ENCODE measurements at regions not wholly inside any gene's neighbourhood (a gene's known extent, or its start where the extent isn't known, plus 50 kb on each side); places are given as distances from the start of the nearest gene placed in this dataset.

DNA sequence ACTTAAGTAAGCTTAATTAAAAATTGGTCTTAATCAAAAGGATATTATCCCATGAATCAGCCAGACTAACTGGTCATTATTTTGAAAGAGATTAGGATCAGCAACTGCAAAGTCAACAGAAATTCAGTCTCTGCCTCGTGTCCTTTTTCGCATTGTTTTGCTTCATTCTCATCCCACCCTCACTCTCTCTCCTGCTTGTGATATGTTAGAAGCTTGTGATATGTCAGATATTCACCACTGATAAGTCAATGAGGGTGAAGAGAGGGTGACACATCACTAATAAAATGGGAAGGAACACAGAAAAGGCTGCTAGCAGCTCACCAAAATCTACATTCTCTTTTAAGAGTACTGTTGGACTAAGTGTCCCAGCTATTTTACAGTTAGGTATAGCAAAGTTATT, 146.1 kb downstream of the SUCNR1 start:
- no peaks in the 10 kb centered on the region; the same call in 1 of the 2 replicates for H3K4me1 ChIP-seq
- in situ Hi-C loops (cut with MboI; ENCODE audit: low sequenced_read_pairs) = no loop called here
- no peaks in the 10 kb centered on the region for H3K36me3 ChIP-seq (replicated peaks)
- H3K9me3 ChIP-seq = no peaks in the 10 kb centered on the region
- H3K4me3 ChIP-seq = no peak overlapping the region
- peaks cover 2% of the 10 kb centered on the region; the same call in 1 of the 2 replicates for H3K27me3 ChIP-seq (ENCODE audit: low read depth)
- DNase-seq (ENCODE audit: low spot score in 2 of 2) = no peak

DNA sequence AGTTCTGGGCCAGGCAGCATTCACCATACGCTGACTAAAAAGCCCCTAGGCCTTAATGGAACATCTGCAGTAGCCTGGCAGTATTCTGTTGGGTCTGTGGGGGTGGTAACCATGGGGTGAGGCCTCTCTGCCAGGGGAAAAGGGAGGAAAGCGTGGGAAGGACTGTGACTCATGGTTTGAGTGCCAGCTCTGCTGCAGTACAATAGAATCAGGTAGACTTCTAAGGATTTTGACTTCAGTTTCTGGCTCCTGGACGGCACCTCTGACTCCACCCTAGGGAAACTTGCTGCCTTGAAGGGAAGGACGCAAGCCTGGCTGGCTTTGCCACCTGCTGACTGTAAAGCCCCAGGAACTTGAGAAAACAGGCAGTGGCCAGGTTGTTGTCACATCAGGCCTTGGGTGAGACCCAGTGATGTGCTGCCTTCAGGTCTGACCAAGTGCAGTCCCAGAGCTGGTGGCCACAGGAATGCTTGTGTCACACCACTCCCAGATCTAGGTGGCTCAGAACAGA, 148.6 kb downstream of the SUCNR1 start:
- no peak for DNase-seq (ENCODE audit: low spot score in 2 of 2)
- Histone ChIP-seq H3K4me1 (peaks cover 6% of the 10 kb centered on the region), H3K27me3 (ENCODE audit: low read depth) (peaks cover 2% of the 10 kb centered on the region; the same call in 1 of the 2 replicates), H3K36me3 (replicated peaks) (no peaks in the 10 kb centered on the region), H3K9me3 (no peaks in the 10 kb centered on the region), H3K4me3 (no peak overlapping the region)
- in situ Hi-C loops (cut with MboI; ENCODE audit: low sequenced_read_pairs) = no loop called here

GRCh38 chr3:152026033-152026556, 152.7 kb downstream of the SUCNR1 start:
- peaks cover 6% of the 10 kb centered on the region for H3K4me1 ChIP-seq
- H3K36me3 ChIP-seq (replicated peaks) = no peaks in the 10 kb centered on the region
- no peak overlapping the region for H3K4me3 ChIP-seq
- no peak for DNase-seq (ENCODE audit: low spot score in 2 of 2)
- no peaks in the 10 kb centered on the region for H3K27me3 ChIP-seq (ENCODE audit: low read depth)
- in situ Hi-C loops (cut with MboI; ENCODE audit: low sequenced_read_pairs) = no loop called here
- H3K9me3 ChIP-seq = no peaks in the 10 kb centered on the region

DNA sequence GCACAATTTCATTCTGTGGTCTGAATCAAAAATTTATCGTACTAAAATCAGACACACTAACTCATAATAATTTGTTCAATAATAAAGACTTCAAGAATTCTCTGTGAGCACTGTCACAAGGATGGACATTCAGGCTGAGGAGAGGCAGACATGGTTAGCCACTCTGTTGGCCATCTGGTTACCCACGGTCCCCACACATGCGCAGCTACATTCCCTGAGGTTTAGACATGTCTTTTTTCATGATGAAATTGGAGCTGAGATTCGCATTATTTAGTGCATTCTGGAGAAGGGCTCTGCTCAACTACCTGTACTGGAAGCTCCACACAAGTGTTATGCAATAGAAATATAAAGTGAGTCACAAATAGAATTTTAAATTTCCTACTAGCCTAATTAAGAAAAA, 156.9 kb downstream of the SUCNR1 start:
- DNase-seq (ENCODE audit: low spot score in 2 of 2) = no peak
- H3K36me3 ChIP-seq (replicated peaks) = no peaks in the 10 kb centered on the region
- H3K4me1 ChIP-seq = peaks cover 6% of the 10 kb centered on the region
- 0 out of 2 replicates have a peak, but pooled peaks cover 4% of the 10 kb centered on the region for H3K9me3 ChIP-seq
- H3K27me3 ChIP-seq (ENCODE audit: low read depth) = no peaks in the 10 kb centered on the region
- H3K4me3 ChIP-seq = no peak overlapping the region
- in situ Hi-C loops (cut with MboI; ENCODE audit: low sequenced_read_pairs) = no loop called here

GRCh38 chr3:152031321-152031720, 157.9 kb downstream of the SUCNR1 start:
- H3K27me3 ChIP-seq (ENCODE audit: low read depth) = no peaks in the 10 kb centered on the region
- no peak for DNase-seq (ENCODE audit: low spot score in 2 of 2)
- H3K4me1 ChIP-seq = peaks cover under 1% of the 10 kb centered on the region; the same call in 1 of the 2 replicates
- H3K4me3 ChIP-seq = no peak overlapping the region
- in situ Hi-C loops (cut with MboI; ENCODE audit: low sequenced_read_pairs) = no loop called here
- no peaks in the 10 kb centered on the region for H3K36me3 ChIP-seq (replicated peaks)
- 0 out of 2 replicates have a peak, but pooled peaks cover 4% of the 10 kb centered on the region for H3K9me3 ChIP-seq

DNA sequence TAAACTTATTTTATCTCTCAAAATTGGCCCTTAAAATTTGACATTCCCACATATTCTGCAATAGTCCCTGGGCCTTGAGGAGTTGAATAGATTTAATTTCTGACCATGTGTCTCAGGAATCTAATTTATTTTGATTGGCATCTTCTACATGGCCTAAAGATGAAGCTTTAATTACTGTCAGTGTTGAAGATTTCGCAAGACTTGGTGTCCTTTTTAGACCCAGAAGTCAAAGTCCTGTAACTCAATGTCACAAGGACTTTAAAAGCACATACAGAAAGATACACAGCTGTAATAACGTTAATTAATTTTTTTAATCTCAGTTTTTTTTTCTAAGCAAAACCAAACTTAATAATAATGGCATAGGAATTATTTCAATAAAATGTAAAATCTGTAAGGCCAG, 163.9 kb downstream of the SUCNR1 start:
- Histone ChIP-seq H3K4me1 (no peaks in the 10 kb centered on the region), H3K36me3 (replicated peaks) (no peaks in the 10 kb centered on the region), H3K4me3 (no peak overlapping the region), H3K27me3 (ENCODE audit: low read depth) (no peaks in the 10 kb centered on the region), H3K9me3 (0 out of 2 replicates have a peak, but pooled peaks cover 4% of the 10 kb centered on the region)
- no peak for DNase-seq (ENCODE audit: low spot score in 2 of 2)
- in situ Hi-C loops (cut with MboI; ENCODE audit: low sequenced_read_pairs) = no loop called here

DNA sequence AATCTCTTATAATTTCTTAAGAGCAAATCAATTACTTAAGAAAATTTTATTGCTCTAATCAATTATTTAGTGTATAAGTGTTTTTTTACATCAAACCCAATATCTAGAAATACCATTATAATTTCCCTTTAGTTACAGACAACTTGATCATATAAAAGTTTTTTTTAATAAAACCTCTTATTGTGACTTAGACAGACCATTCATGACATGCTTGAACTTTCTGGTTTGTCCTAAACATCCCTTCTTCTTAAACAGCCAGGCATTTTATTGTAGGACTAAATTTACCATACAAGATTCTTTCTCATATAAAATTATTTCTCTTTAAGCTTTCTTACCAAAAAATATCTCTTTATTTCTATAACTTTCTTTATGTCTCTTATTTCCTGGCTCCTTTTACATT, 164.5 kb downstream of the SUCNR1 start:
- H3K4me1 ChIP-seq = no peaks in the 10 kb centered on the region
- H3K36me3 ChIP-seq (replicated peaks) = no peaks in the 10 kb centered on the region
- H3K9me3 ChIP-seq = 0 out of 2 replicates have a peak, but pooled peaks cover 4% of the 10 kb centered on the region
- no peak for DNase-seq (ENCODE audit: low spot score in 2 of 2)
- in situ Hi-C loops (cut with MboI; ENCODE audit: low sequenced_read_pairs) = no loop called here
- H3K27me3 ChIP-seq (ENCODE audit: low read depth) = no peaks in the 10 kb centered on the region
- no peak overlapping the region for H3K4me3 ChIP-seq

DNA sequence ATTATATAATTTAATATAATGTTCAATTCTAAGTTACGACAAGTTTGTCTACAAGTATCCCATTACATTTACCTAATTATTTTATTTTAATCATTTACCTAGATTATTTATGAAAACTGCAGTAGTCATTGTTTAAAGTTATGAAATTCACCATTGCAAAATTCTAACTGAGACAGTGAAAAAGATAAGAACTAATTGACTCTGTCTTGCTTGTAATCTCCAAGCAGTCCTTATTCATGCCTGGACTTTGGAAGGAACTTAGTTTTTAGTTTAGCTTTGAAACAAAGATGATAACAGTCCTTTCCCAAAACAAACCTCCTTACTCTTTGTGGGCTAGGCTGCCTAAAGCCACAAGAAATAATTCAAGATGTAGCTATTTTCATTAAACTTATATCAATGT, 165.0 kb downstream of the SUCNR1 start:
- in situ Hi-C loops (cut with MboI; ENCODE audit: low sequenced_read_pairs) = no loop called here
- H3K4me1 ChIP-seq = no peaks in the 10 kb centered on the region
- 0 out of 2 replicates have a peak, but pooled peaks cover 2% of the 10 kb centered on the region for H3K9me3 ChIP-seq
- no peaks in the 10 kb centered on the region for H3K27me3 ChIP-seq (ENCODE audit: low read depth)
- H3K36me3 ChIP-seq (replicated peaks) = no peaks in the 10 kb centered on the region
- H3K4me3 ChIP-seq = no peak overlapping the region
- DNase-seq (ENCODE audit: low spot score in 2 of 2) = no peak

- no peak for DNase-seq (ENCODE audit: low spot score in 2 of 2)
- in situ Hi-C loops (cut with MboI; ENCODE audit: low sequenced_read_pairs) = no loop called here
- Histone ChIP-seq H3K4me1 (no peaks in the 10 kb centered on the region), H3K36me3 (replicated peaks) (no peaks in the 10 kb centered on the region), H3K4me3 (no peak overlapping the region), H3K9me3 (no peaks in the 10 kb centered on the region), H3K27me3 (ENCODE audit: low read depth) (no peaks in the 10 kb centered on the region)
Measured at GRCh38 chr3:152039887-152040286, 166.4 kb downstream of the SUCNR1 start.

GRCh38 chr3:152040319-152040718, 166.9 kb downstream of the SUCNR1 start:
- Histone ChIP-seq H3K4me1 (no peaks in the 10 kb centered on the region), H3K4me3 (no peak overlapping the region), H3K27me3 (ENCODE audit: low read depth) (no peaks in the 10 kb centered on the region), H3K36me3 (replicated peaks) (no peaks in the 10 kb centered on the region), H3K9me3 (no peaks in the 10 kb centered on the region)
- DNase-seq (ENCODE audit: low spot score in 2 of 2) = no peak
- in situ Hi-C loops (cut with MboI; ENCODE audit: low sequenced_read_pairs) = no loop called here

DNA sequence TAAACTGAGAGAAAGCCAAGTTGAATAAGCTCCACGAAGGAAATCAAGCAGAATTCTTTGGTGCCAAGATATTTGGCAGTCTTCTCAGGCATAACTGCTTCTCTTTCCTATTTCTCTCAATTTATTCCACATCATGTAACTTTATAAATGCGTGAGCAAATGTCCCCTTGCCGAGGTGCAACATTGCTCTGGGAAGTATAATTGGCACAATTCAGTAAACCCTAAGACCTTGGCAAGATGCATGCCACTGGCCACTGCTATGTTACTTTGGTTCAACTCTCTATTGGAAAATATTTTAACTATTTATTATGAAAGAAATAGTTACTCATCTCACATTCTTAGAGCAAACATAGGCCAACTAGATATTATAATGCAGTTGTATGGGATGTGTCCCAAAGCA, 170.2 kb downstream of the SUCNR1 start:
- in situ Hi-C loops (cut with MboI; ENCODE audit: low sequenced_read_pairs) = no loop called here
- H3K4me1 ChIP-seq = no peaks in the 10 kb centered on the region; the same call in 1 of the 2 replicates
- no peaks in the 10 kb centered on the region for H3K36me3 ChIP-seq (replicated peaks)
- no peaks in the 10 kb centered on the region for H3K9me3 ChIP-seq
- no peaks in the 10 kb centered on the region for H3K27me3 ChIP-seq (ENCODE audit: low read depth)
- no peak for DNase-seq (ENCODE audit: low spot score in 2 of 2)
- no peak overlapping the region for H3K4me3 ChIP-seq

DNA sequence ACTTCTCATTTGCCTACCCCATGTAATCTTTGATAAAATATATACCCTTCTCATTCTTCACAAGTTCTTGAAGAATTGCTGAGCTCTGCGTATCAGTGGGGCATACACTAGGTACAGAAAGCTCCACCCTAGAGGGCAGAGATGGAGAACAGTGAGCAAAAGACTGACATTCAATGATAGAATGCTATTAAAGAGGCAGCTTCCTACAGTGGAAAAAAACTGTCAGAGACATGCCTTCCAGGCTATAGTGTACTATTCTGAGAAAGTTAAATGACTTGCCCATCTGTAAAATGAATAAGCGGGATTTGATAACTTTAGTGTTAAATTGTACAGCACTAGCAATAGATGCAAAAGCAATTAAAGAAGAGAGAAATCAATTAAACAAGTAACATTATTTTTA, 172.8 kb downstream of the SUCNR1 start:
- no peaks in the 10 kb centered on the region for H3K36me3 ChIP-seq (replicated peaks)
- no peak overlapping the region for H3K4me3 ChIP-seq
- no peak for DNase-seq (ENCODE audit: low spot score in 2 of 2)
- no peaks in the 10 kb centered on the region for H3K27me3 ChIP-seq (ENCODE audit: low read depth)
- peaks cover 2% of the 10 kb centered on the region for H3K4me1 ChIP-seq
- in situ Hi-C loops (cut with MboI; ENCODE audit: low sequenced_read_pairs) = no loop called here
- H3K9me3 ChIP-seq = no peaks in the 10 kb centered on the region

DNA sequence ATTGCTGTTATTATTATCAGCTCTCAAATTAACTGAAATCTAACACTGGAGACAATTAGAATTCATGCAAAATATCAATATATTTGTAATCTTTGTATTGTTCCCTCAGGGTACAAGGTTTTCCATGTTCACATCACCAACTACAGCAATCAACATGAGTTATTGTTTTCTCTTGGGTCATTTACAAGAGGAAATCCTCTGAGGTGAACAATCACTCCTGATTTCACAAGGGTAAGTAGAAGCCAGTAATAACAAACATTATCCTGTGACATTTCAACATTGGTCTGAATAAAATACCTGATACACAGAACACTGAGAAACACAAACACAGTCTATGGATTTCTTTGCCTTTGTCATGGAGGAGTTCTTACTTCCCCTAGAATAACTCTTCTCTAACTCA, 174.0 kb downstream of the SUCNR1 start:
- DNase-seq (ENCODE audit: low spot score in 2 of 2) = no peak
- Histone ChIP-seq H3K27me3 (ENCODE audit: low read depth) (no peaks in the 10 kb centered on the region), H3K4me3 (no peak overlapping the region), H3K9me3 (no peaks in the 10 kb centered on the region), H3K4me1 (peaks cover 2% of the 10 kb centered on the region), H3K36me3 (replicated peaks) (no peaks in the 10 kb centered on the region)
- in situ Hi-C loops (cut with MboI; ENCODE audit: low sequenced_read_pairs) = no loop called here

- Histone ChIP-seq H3K9me3 (no peaks in the 10 kb centered on the region), H3K27me3 (ENCODE audit: low read depth) (no peaks in the 10 kb centered on the region), H3K4me3 (no peak overlapping the region), H3K4me1 (peaks cover 2% of the 10 kb centered on the region), H3K36me3 (replicated peaks) (no peaks in the 10 kb centered on the region)
- no peak for DNase-seq (ENCODE audit: low spot score in 2 of 2)
- in situ Hi-C loops (cut with MboI; ENCODE audit: low sequenced_read_pairs) = no loop called here
Measured at GRCh38 chr3:152048831-152049230, 175.4 kb downstream of the SUCNR1 start.

DNA sequence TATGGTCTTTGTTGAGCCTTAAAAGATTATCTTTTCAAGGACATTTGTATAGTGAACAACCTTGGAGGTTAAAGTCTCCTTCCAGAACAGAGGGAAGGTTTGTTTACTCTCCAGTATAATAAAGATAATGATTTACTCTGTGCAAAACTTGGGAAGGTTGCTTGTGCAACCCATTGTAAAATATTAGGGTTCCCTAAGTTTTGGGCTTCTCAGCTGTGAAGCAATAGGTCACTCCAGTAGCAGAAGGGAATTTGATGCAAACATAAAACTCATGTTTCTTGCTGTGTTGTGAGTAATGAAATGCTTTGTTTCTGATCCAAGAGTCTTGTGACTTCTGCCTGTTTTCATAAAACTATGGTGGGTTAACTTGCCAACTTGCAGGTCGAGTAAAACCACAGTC, 177.5 kb downstream of the SUCNR1 start:
- in situ Hi-C loops (cut with MboI; ENCODE audit: low sequenced_read_pairs) = no loop called here
- no peaks in the 10 kb centered on the region for H3K9me3 ChIP-seq

More for the DNA sequence above, 177.5 kb downstream of the SUCNR1 start:
- H3K4me3 ChIP-seq = no peak overlapping the region
- H3K4me1 ChIP-seq = peaks cover 2% of the 10 kb centered on the region; the same call in 1 of the 2 replicates
- no peaks in the 10 kb centered on the region for H3K36me3 ChIP-seq (replicated peaks)
- H3K27me3 ChIP-seq (ENCODE audit: low read depth) = no peaks in the 10 kb centered on the region; the same call in 1 of the 2 replicates
- no peak for DNase-seq (ENCODE audit: low spot score in 2 of 2)

Measured in HAP-1 (cell line).